GM20431 (cell line): ENCODE measurements at regions not wholly inside any gene's neighbourhood (a gene's known extent, or its start where the extent isn't known, plus 50 kb on each side); places are given as distances from the start of the nearest gene placed in this dataset.

ENCODE experiments used
- in situ Hi-C: fragments of 300-500 bp; cut with MseI, MboI; formaldehyde crosslinking; loops from one replicate; pipeline ENCODE4 v1.15.0; 2020; ENCODE audit warnings: low sequenced_read_pairs; ENCODE audit not compliant: unreplicated experiment

DNA sequence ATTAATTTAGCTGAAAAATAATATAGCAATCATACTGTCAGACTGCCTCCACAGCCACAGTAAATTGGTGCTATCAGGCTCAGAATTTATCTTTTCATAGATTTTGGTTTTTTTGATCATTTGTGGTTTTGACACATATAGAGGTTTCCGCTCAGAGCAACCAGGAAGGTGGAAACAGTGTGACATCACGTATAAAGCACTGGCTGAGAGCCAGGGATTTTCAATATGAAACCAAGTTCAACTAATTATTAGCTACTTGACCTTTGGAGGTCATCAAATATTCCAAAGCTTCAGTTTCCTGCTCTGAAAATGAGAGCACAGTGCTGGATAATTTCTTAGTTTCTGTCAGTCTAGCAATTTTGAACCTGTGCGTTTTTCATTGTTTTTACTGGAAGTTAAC, 433.8 kb upstream of the SUCLG2 start:
- in situ Hi-C loops: no loop called here

GRCh38 chr3:68072062-68072461, 417.6 kb upstream of the SUCLG2 start:
- in situ Hi-C loops: no loop called here

DNA sequence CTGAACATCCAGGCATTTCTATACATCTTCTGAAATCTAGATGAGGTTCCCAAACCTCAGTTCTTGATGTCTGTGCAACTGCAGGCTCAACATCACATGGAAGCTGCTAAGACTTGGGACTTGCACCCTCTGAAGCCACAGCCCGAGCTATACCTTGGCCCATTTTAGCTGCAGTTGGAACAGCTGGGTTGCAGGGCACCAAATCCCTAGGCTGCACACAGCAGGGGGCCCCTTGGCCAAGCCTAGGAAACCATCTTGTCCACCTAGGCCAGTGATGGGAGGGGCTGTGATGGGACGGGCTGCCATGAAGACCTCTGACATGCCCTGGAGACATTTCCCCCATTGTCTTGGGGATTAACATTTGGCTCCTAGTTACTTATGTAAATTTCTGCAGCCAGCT, 415.8 kb upstream of the SUCLG2 start:
- in situ Hi-C loops: no loop called here

DNA sequence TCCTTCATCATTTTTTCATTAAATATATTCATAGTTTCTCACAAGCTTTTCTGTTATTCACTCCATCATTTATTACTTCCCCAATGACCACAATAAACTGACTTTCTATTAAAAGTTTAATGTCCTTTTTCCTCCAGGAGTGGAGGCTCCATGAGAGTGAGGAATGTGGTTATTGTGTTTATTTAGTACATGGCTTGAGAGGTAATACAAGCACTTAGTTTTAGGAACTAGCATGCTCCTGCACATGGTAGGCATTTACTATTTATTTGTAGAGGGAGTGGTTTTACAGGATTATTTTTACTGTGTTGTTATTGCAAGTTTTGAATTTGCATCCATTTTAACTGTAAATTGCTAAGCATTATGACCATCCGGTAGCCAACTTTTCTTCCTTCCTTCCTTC, 412.9 kb upstream of the SUCLG2 start:
- in situ Hi-C loops: no loop called here

DNA sequence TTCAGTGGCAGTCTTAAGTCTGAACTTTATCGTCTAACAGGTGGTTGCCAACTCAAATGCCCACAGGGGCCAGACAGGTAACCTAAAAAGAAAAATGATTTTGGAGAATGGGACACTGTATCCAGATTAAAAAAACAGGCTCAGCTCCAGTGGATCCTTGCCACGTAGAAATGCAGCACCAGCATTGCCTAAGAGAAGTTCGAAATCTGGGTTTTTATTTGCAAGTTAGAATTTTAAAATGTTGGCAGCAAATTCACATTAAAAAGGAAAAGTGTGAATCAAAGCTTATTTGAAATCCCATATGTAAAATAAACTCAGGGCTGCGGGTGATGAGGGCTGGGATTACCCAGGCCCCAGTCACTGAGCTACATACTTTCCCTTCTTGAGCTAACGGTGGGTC, 408.5 kb upstream of the SUCLG2 start:
- in situ Hi-C loops: no loop called here

DNA sequence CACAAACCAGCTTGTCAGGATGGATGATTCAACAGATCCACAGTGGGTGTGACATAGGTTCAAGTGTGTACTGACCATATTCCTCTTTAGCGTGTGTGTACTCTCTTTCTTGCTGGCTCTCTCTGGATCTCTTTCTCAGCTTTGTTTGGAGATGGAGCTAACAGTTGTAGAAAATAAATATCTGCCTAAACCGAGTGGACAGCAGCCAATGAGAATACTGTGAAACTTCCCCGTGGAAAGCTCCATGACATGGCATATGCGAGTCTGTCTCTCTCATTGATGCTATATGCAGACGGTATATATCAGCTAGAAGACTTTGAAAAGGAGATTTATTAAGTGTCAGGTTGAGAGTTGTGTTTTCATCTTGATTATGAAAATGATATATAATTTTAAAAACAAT, 406.5 kb upstream of the SUCLG2 start:
- in situ Hi-C loops: no loop called here

GRCh38 chr3:68060191-68060590, 405.8 kb upstream of the SUCLG2 start:
- in situ Hi-C loops: no loop called here

DNA sequence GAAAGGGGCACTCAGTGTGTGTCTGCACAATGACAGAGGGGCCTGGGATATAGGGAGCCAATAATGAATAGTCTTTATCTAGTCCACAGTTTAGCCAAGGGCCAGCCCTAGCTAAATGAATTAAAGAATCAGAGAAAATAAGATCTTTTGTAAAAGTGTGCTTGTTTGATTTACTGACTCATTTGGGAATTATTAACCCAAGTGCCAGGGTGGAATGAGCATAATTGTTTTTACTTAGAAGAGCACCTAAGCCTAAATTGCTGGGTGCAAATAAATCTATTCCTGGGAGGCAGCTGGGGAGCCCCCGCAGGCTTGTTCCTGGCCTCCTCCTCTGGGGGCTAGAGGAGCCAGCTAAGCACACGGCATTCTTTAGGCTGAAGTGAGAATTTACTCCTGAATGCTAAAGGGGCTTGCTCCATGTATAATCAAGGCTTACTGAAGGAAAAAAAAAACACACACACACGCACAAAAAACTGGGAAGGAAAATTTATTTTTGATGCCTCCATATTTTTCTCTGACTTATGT, 405.3 kb upstream of the SUCLG2 start:
- in situ Hi-C loops: no loop called here

DNA sequence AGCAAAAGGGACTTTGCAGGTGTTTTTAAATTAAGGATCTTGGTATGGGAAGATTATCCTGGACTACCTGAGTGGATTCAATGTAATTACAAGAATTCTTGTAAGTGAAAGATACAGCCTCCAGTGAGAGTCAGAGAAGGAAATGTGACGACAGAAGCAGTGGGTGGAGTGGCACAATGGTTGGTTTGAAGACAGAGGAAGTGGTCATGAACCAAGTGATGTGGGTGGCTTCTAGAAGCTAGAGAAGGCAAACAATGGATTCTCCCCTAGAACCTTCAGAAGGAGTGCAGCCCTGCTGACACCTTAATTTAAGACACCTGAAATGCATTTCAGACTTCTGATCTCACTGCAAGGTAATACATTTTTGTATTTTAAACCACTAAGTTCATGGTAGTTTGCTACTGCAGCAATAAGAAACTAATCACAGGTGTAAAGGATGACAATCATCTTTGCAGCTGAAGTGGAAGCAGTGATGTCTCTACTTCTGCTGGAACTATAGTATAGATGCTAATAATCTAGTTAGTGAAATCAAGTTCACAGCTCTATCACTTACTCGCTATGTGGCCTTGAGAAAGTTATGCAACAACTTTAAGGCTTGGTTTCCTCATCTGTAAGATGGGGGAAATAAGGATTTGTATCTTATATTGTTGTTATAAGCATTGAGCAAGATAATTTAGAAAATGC, 403.4 kb upstream of the SUCLG2 start:
- in situ Hi-C loops: no loop called here

GRCh38 chr3:68056556-68056955, 402.1 kb upstream of the SUCLG2 start:
- in situ Hi-C loops: no loop called here

GRCh38 chr3:68055215-68055614, 400.8 kb upstream of the SUCLG2 start:
- in situ Hi-C loops: no loop called here

GRCh38 chr3:68049776-68050175, 395.4 kb upstream of the SUCLG2 start:
- in situ Hi-C loops: no loop called here

GRCh38 chr3:68045976-68046375, 391.6 kb upstream of the SUCLG2 start:
- in situ Hi-C loops: no loop called here

DNA sequence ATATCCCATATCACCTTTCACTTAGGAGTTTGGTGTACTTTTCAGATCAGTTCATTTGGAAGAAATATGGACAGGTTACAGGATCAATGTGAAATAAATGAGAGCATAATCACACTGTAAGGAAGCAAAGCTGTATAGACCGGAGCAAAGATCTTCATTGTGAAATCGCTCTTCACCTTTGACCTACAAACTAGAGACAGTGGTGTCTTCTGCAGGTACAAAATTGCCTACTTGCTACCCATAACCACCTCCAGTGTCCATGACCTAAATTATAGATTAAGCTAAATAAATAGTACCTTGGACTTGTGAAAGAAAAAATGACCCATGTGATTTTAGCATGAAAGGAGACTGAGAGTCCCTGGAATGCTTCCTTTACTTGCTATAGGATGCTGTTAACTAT, 379.5 kb upstream of the SUCLG2 start:
- in situ Hi-C loops: no loop called here

DNA sequence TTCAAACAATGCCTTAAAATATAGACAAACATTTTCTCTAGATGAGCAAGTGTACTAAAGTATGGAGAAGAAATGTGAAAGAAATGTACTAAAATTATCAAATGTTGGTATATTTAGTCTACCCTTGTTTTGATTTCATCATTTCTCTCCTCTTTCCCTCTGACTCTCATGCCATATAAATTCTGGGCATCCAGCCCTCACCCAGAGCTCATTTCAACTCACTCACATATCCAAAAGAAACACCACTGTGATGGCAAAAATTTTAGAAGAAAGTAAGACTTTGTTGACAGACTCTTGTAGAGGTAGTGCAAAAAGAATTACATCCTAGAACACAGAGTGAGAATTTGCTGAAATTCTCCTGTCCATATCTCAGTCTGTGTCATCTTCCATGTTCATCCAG, 377.8 kb upstream of the SUCLG2 start:
- in situ Hi-C loops: no loop called here

GRCh38 chr3:68025189-68025588, 370.8 kb upstream of the SUCLG2 start:
- in situ Hi-C loops: no loop called here

DNA sequence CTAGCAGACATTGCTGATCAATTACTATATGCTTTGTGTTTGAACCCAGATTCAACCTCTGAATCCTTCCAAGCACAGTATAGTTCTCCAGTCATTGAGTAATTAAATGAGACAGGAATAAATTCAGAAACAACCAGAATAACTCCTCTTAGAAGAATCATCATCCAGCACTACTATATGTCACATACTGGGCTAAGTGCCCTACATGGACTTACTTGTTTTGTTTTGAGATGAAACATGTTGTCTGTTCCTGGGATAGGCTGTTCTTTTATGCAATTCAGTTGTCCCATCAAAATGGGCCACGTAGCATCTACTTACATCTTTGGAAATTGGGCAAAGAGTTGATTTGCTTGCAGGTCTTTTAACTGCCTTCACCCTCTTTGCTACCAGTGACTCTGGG, 365.5 kb upstream of the SUCLG2 start:
- in situ Hi-C loops: no loop called here

DNA sequence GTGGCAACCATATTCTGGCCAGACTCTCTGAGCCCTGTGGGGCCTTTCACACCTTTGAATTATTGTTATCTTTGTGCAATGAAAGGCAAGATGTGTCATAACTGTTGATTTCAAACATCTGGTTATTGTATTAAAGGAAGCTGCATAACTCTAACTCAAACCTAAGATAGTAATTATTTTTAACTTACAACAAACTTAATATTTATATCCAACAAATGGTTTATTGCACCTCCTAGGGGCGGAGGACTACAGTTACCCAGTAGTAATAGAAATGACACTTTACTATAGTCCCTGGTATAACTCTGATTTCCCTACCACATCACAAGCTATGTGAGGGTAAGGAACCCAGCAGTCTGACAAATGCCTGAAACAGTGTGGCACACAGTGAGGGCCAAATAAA, 363.9 kb upstream of the SUCLG2 start:
- in situ Hi-C loops: no loop called here

DNA sequence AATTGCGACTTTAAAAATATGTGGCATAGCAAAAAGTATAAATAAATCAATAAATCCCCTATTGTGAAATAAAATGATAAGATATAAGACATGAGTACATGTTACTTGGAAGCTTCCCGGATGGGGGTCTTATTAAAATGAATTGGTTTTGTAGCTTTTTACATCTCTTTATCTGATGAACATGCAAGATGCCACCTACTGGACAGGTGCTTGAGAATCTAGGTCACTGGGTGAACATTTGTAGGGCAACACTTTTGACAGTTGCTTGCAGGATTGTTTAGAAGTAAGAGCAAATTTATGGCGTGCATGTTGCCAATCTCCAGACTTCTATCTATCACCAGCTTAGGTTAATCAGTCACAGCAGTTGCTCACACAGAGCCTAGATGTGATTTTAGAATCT, 362.7 kb upstream of the SUCLG2 start:
- in situ Hi-C loops: no loop called here

GRCh38 chr3:68009900-68010299, 355.5 kb upstream of the SUCLG2 start:
- in situ Hi-C loops: no loop called here

GRCh38 chr3:68007621-68008226, 353.3 kb upstream of the SUCLG2 start:
- in situ Hi-C loops: no loop called here

- in situ Hi-C loops: no loop called here
These were observed 352.2 kb upstream of the SUCLG2 start for GRCh38 chr3:68006646-68007045.
